Motor neuron (in vitro differentiated cells): ENCODE measurements at regions not wholly inside any gene's neighbourhood (a gene's known extent, or its start where the extent isn't known, plus 50 kb on each side); places are given as distances from the start of the nearest gene placed in this dataset.

Experiments
- ATAC-seq, 8 experiments: fragments of 200-7000 bp; cut with Tn5 transposase; replicated peaks in 6 of 8; 2 replicates each; pipeline ENCODE4 v1.8.0; 2021; ENCODE audit warnings: mild to moderate bottlenecking in 8 of 8, moderate library complexity in 8 of 8
- H3K27ac ChIP-seq, 2 donors: fragments of 250-450 bp; sonication (Bioruptor Pico); 2 replicates each; pipeline ENCODE4 v1.9.0; 2021; ENCODE audit warnings: antibody characterized with exemption in 2 of 2, mild to moderate bottlenecking in 2 of 2, moderate library complexity in 1 of 2
- H3K4me1 ChIP-seq, 2 donors: fragments of 250-450 bp; sonication (Bioruptor Pico); replicated peaks in 1 of 2; 2 replicates each; pipeline ENCODE4 v1.6.1; 2021; ENCODE audit warnings: antibody characterized with exemption in 2 of 2, mild to moderate bottlenecking in 2 of 2, moderate library complexity in 1 of 2
- H3K4me3 ChIP-seq, 5 donors: fragments of 250-450 bp; sonication (Bioruptor Pico); 2 replicates each; pipeline ENCODE4 v1.9.0; 2021; ENCODE audit warnings: antibody characterized with exemption in 5 of 5, mild to moderate bottlenecking in 5 of 5, moderate library complexity in 4 of 5
- whole genome bisulfite sequencing, 10 experiments: fragments of 450-650 bp; shearing (Covaris generic); methylation state at CpG; one replicate each; pipeline ENCODE4 v1.0.0; 2022; 5-methylcytosine and 5-hydroxymethylcytosine counted together
- in situ Hi-C, 9 experiments: fragments of 400-800 bp; cut with MboI; loops; one replicate each; pipeline ENCODE4 v1.15.0; 2021; ENCODE audit warnings: low sequenced_read_pairs in 9 of 9, low pct_unique_long_range_greater_than_20kb in 2 of 9; ENCODE audit not compliant: unreplicated experiment in 9 of 9

GRCh38 chr9:87310827-87311523 lies 186.7 kb upstream of the DAPK1 start:
- no peak for ATAC-seq
- in situ Hi-C loops, result loop anchor here in 3 of 9 experiments (25.0 kb wide), 3 partner anchors 349 to 824 kb away; no protein-coding TSS in a partner anchor

DNA sequence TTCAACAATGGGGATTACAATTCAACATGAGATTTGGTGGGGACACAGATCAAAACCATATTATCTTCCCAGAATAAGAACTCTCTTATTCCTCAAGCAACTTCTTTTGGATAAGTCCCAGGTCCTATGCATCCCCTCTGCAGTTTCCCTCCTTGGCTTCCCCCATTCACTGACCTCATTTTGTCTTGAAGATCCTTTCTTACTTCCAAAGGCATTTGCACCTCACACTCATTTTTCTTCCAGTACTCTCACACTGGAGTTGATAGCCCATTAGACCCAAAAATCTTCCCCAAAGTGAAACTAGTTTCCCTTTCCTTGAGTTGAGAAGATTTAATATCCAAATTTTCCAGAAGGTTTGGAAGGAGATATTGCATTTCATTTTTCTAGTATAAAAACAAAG lies 178.0 kb upstream of the DAPK1 start:
- in situ Hi-C loops, result loop anchor here in 6 of 9 experiments (10.0 to 25.0 kb wide), 5 partner anchors 357 to 885 kb away; no protein-coding TSS in a partner anchor
- Histone ChIP-seq H3K4me1 (no peaks in the 10 kb centered on the region), H3K4me3 (no peak overlapping the region), H3K27ac (no peak overlapping the region)
- no peak for ATAC-seq

More at GRCh38 chr9:87310827-87311523, 186.7 kb upstream of the DAPK1 start:
- 39 to 100% (median 68%) methylated on average over 1 to 4 of the region's 4 CpGs; no CpG with 5 or more reads in 2 of the 10 experiments for WGBS, 10 experiments
- no peak overlapping the region for H3K4me3 ChIP-seq
- no peaks in the 10 kb centered on the region for H3K4me1 ChIP-seq
- H3K27ac ChIP-seq, result no peak overlapping the region

DNA sequence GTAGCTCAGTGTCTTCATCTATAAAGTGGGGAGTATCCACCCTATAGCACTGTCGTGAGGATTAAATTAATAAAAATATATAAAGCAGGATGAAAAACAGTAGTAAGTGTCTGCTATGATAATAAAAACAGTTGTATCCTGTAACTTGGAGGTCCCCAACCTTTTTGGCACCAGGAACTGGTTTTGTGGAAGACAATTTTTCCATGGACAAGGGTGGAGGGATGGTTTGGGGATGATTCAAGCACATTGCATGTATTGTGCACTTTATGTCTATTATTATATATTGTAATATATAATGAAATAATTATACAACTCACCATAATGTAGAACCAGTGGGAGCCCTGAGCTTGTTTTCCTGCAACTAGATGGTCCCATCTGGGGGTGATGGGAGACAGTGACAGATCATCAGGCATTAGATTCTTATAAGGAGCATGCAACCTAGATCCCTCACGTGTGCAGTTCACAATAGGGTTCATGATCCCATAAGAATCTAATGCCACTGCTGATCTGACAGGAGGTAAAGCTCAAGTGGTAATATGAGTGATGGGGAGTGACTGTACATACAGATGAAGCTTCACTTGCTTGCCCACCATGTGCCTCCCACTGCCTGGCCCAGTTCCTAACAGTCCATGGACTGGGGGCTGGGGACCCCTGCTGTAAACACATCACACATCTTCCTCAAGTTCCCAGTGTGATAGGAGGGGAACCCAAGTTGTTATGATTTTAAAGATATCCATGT lies 177.4 kb upstream of the DAPK1 start:
- no peak for ATAC-seq
- Histone ChIP-seq H3K27ac (no peak overlapping the region), H3K4me1 (no peaks in the 10 kb centered on the region), H3K4me3 (no peak overlapping the region)
- in situ Hi-C loops, result loop anchor here in 6 of 9 experiments (10.0 to 25.0 kb wide), 5 partner anchors 358 to 886 kb away; no protein-coding TSS in a partner anchor
- WGBS, 10 experiments, result 43 to 100% (median 74%) methylated on average over 1 to 2 of the region's 2 CpGs; no CpG with 5 or more reads in 2 of the 10 experiments

GRCh38 chr9:87322840-87323635 lies 174.6 kb upstream of the DAPK1 start:
- in situ Hi-C loops, result loop anchor here in 6 of 9 experiments (10.0 to 25.0 kb wide), 5 partner anchors 361 to 888 kb away; no protein-coding TSS in a partner anchor

DNA sequence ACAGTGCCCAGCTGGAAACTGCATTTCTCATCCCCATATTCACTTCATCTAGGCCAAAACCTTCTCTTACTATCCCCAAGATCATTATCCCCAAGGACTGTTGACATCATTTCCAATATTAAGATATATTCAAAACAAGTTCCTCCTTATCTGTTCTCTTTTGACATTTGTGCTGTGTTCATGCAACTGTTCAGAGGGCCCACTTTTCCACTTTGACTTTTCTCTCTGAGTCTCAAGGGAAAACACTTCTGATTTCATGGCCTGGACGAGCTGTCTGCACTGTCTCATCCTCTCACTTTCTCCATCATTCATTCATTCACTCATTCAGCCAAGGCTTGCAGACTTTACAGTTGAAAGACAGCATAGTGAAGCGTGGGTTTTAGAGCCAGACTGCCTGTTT lies 173.7 kb upstream of the DAPK1 start:
- in situ Hi-C loops, result loop anchor here in 6 of 9 experiments (10.0 to 25.0 kb wide), 5 partner anchors 362 to 889 kb away; no protein-coding TSS in a partner anchor
- Histone ChIP-seq H3K27ac (no peak overlapping the region), H3K4me3 (no peak overlapping the region), H3K4me1 (no peaks in the 10 kb centered on the region)
- no peak for ATAC-seq
- 10 to 100% (median 50%) methylated on average over 1 to 2 of the region's 2 CpGs; no CpG with 5 or more reads in 1 of the 10 experiments for WGBS, 10 experiments

More at GRCh38 chr9:87322840-87323635, 174.6 kb upstream of the DAPK1 start:
- no peak for ATAC-seq
- no peaks in the 10 kb centered on the region for H3K4me1 ChIP-seq
- no peak overlapping the region for H3K27ac ChIP-seq
- no peak overlapping the region for H3K4me3 ChIP-seq
- 31 to 93% (median 77%) methylated on average over 2 to 5 of the region's 5 CpGs for WGBS, 10 experiments

- peak in 7 of 8 experiments; percentile 25 to 74 (median 48) for ATAC-seq
- in situ Hi-C loops, result loop anchor here (5.0 to 25.0 kb wide), 8 partner anchors 188 to 890 kb away; no protein-coding TSS in a partner anchor
- no peaks in the 10 kb centered on the region for H3K4me1 ChIP-seq
- no peak overlapping the region for H3K4me3 ChIP-seq
- 0 to 4% (median 0%) methylated on average over 2 to 5 of the region's 5 CpGs for WGBS, 10 experiments
- H3K27ac ChIP-seq, result no peak overlapping the region
These were observed 173.0 kb upstream of the DAPK1 start for GRCh38 chr9:87324613-87325194.

GRCh38 chr9:87327575-87328125 lies 170.0 kb upstream of the DAPK1 start:
- in situ Hi-C loops, result loop anchor here (5.0 to 25.0 kb wide), 7 partner anchors 185 to 893 kb away; no protein-coding TSS in a partner anchor
- peak in 3 of 8 experiments; percentile 88 to 93 (median 89) for ATAC-seq
- H3K27ac ChIP-seq, result no peak overlapping the region
- no peak overlapping the region for H3K4me3 ChIP-seq
- 8 to 88% (median 65%) methylated on average over 1 to 3 of the region's 3 CpGs; no CpG with 5 or more reads in 1 of the 10 experiments for WGBS, 10 experiments
- H3K4me1 ChIP-seq, result no peaks in the 10 kb centered on the region

DNA sequence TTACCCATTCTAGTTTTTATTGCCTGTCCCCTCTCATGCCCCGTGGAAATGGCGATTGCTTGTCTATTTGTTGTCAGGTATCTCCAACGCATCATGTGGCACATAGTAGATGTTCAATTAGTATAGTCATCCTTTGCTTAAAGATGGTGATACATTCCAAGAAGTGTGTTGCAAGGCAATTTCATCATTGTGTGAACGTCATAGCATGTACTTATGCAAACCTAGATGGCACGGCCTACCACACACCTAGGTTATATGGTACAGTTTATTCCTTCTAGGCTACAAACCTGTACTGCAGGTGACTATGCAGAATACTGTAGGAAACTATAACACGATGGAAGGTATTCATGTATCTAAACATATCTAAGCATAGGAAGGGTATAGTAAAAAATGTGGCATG lies 163.9 kb upstream of the DAPK1 start:
- Histone ChIP-seq H3K4me1 (peaks cover 14 to 17% of the 10 kb centered on the region in 2 donors), H3K4me3 (no peak overlapping the region), H3K27ac (no peak overlapping the region)
- WGBS, 10 experiments, result 63 to 100% (median 100%) methylated on average over 1 to 6 of the region's 6 CpGs; no CpG with 5 or more reads in 1 of the 10 experiments
- in situ Hi-C loops, result loop anchor here (10.0 to 25.0 kb wide), 5 partner anchors 178 to 847 kb away; no protein-coding TSS in a partner anchor
- ATAC-seq, result no peak

GRCh38 chr9:87334366-87334765 lies 163.3 kb upstream of the DAPK1 start:
- 20 to 86% (median 59%) methylated on average over 1 to 3 of the region's 3 CpGs for WGBS, 10 experiments
- ATAC-seq, result peak in 6 of 8 experiments; percentile 10 to 56 (median 27)
- in situ Hi-C loops, result loop anchor here (10.0 to 25.0 kb wide), 5 partner anchors 178 to 847 kb away; no protein-coding TSS in a partner anchor

DNA sequence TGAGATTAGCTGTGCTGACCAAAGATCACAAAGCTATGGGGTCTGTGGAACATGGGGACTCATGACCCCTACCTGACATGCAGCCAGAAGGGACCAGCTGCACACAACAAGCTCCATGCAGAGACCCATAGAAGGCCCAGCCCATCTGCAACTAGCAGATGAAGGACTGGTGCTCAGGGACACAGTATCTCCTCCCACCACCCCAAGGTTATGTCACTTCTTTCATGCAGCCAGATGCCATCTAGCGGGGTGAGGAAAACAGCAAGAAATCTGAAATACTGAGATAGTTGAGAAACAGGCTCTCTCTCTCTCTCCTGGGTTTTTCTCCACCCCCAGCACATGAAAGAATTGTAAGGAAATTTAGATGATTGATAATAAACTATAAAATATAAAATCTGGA lies 161.3 kb upstream of the DAPK1 start:
- WGBS, 10 experiments, result 60 to 100% (median 92%) methylated on average over 1 of the region's 1 CpG; no CpG with 5 or more reads in 6 of the 10 experiments
- Histone ChIP-seq H3K27ac (no peak overlapping the region), H3K4me1 (peaks cover 14 to 17% of the 10 kb centered on the region in 2 donors), H3K4me3 (no peak overlapping the region)
- in situ Hi-C loops, result loop anchor here (10.0 to 25.0 kb wide), 5 partner anchors 176 to 849 kb away; no protein-coding TSS in a partner anchor
- peak in 2 of 8 experiments; percentile 24 to 49 for ATAC-seq

More at GRCh38 chr9:87334366-87334765, 163.3 kb upstream of the DAPK1 start:
- Histone ChIP-seq H3K4me1 (peaks cover 14 to 17% of the 10 kb centered on the region in 2 donors), H3K4me3 (no peak overlapping the region), H3K27ac (no peak overlapping the region)

DNA sequence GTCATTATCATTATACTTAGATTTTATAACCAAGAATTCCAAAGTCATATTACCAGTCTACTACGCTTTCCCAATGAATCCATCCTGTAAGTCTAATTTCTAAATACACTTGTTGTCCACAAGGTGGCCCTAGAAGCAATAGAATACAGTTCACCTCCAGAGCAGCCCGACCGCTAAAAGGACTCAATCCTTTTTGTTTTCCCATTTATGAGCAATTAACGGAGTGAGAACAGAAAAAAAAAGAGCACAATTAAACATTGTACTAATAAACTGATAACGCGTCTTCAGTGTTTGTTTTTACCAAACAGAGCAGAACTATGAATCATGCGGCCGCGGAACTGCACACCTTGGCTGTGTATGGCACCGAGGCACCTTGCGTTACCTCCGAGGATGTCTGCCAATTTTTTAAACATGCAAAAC lies 160.7 kb upstream of the DAPK1 start:
- in situ Hi-C loops, result loop anchor here (10.0 to 25.0 kb wide), 5 partner anchors 175 to 850 kb away; no protein-coding TSS in a partner anchor
- Histone ChIP-seq H3K4me3 (peak overlapping the region; percentile 21 to 38 (median 37)), H3K27ac (no peak overlapping the region), H3K4me1 (peaks cover 14 to 17% of the 10 kb centered on the region in 2 donors)
- peak; percentile 54 to 78 (median 66) for ATAC-seq
- WGBS, 10 experiments, result 0 to 20% (median 8%) methylated on average over 2 to 12 of the region's 12 CpGs; no CpG with 5 or more reads in 2 of the 10 experiments
